GM10847 (cell line): ENCODE measurements at regions not wholly inside any gene's neighbourhood (a gene's known extent, or its start where the extent isn't known, plus 50 kb on each side); places are given as distances from the start of the nearest gene placed in this dataset.

ENCODE experiments used
- POLR2A ChIP-seq: IDR thresholded peaks from 2 replicates; pipeline ENCODE4 v1.6.1; 2011; ENCODE audit not compliant: insufficient read length; ENCODE audit errors: extremely low read depth

DNA sequence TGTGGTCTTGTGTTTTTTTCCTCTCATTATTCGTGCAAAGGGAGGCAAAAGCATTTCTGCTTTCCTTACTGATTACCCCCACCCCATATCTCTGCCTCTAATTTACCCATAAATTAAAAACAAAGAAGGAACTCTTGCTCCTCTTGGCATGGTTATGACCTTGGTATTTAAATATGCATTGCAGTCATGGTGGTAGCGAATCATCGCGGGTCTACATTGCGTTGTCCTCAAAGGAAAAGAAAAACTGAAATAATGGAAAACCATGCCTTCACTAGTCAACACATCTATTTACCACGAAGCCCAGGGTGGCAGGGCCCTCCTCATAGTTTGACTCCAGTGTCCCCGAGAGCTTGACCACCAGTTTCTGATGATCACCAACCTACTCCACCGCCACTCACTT lies 126.7 kb upstream of the PARP11 start:
- no peak for TF ChIP-seq POLR2A

- TF ChIP-seq POLR2A = no peak
These were observed 126.0 kb upstream of the PARP11 start for GRCh38 chr12:3998968-3999792.

DNA sequence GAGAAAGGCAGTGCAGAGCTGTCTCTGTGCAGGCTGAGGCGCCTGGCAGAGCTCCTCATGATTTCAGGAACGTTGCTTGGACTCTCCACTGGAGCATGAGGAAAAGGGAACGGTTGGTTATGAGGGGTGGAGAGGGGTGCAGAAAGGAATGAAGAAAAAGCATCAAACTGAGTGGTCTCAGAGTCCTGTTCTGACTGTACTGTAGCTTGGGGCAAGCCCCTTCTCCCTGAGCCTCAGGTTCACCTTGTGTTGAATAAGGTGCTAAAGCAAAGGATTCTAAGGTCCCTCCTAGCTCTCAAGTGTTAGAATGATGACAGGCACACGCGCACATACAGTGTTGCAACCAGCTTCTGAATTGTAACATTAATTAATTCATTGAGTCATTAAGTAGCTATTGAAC lies 125.2 kb upstream of the PARP11 start:
- TF ChIP-seq POLR2A = no peak

DNA sequence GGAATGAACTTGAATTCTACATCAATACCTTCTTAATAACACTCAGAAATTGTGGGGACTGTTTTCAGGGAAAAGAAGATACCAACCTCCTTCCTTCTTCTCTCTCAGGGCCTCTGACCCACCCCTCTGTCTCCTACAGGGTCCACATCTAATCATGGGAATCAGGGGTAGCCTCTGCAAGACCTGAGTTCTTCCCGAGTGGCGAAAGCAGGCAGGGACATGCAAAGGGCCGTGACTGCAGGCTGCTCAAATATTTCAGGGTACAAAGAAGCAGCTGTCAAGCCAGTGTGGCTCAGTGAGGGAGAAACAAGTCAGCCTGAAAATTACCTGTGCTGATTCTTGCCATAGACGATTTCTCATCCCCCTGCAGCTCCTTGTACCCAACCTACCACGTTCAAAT lies 123.1 kb upstream of the PARP11 start:
- no peak for TF ChIP-seq POLR2A

GRCh38 chr12:3995306-3995705 lies 122.1 kb upstream of the PARP11 start:
- no peak for TF ChIP-seq POLR2A

- no peak for TF ChIP-seq POLR2A
These were observed 121.3 kb upstream of the PARP11 start for GRCh38 chr12:3994500-3994899.

GRCh38 chr12:3992945-3993344 lies 119.7 kb upstream of the PARP11 start:
- no peak for TF ChIP-seq POLR2A

DNA sequence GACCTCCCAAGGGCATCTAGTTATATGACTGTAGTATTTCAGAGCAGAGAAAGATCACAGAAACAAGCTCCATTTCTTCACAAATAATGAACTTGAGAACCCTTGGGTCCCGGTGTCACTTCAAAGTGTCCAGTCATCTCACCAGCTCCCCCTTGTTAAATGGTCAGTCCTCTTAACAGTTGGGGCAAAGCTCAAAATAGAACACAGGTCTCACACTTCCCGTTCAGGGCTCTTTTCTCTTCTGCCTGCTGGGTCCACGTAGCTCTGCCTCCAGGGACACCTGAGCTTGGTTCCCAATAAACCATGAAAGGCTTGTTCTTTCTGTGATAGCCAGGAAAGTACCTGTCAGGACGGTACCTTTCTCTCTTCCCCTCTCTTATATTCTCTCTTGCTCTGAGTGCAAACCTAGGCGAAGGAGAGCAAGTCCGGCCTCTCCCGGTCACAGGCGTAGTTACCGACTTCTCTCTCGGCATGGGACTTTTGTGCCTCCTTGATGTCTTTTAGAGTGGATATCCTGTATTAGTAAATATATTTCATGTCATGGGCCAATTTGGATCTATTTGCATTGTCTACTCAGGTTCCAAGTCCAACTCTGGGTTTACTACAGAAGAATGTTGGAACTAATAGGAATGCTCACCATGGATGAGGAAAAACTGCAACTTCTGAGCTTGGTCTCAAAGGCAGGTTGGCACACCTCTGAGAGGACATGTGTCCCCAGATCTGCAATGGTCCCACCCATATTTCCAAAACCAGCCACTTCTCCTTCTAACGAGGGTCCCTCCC lies 118.8 kb upstream of the PARP11 start:
- no peak for TF ChIP-seq POLR2A

DNA sequence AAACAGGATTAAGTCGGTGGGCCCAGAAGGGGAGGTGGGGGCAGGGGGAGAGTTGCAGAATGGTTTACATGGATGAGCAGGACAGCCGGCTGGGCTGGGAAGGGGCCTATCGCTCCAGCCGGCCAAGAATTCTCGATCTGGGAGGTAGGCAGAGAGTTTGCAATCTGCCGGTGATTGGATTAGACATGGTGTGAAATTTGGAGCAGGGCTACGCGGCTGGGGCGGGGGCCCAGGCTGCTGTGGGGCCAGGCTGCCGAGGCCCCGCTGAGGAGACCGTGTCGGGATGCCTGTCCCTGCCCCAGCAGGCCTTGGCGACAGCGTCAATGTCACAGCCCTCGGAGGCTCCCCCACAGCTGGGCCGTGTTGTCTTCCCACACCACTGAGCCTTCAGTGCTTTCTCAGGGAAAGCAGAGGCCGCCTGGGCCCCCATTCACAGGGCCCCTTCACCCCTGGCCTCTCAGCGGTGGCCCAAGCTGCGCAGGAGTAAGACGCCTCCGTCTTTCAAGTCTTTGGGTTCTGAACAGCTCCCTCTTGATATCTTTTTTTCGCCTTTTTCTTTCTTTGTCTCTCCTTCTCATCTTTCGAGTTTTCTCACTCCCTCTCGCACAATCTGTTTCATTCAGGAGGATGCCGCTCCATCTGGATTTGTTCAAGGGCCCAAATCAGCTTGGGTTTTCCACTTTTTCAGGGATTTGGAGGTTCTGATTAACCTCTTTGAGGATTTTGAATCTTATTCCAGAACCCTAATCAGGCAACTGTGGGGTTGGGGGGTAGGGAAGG lies 117.5 kb upstream of the PARP11 start:
- no peak for TF ChIP-seq POLR2A

DNA sequence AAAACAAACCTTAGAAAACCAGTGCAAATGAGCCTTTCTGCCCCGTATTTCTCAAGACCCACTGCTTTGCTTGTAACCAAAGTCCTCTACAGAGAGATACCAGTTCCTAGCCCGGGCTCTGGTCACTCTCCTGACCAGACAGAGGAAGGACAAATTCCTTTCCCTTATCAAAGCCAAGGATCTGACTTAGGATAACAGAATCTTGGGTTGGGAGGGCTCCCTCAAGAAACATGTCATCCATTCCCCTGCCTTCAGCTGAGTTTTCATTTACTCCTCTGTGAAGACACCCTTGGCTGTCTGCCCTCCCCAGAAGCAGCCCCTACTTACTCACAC lies 116.0 kb upstream of the PARP11 start:
- TF ChIP-seq POLR2A = no peak

DNA sequence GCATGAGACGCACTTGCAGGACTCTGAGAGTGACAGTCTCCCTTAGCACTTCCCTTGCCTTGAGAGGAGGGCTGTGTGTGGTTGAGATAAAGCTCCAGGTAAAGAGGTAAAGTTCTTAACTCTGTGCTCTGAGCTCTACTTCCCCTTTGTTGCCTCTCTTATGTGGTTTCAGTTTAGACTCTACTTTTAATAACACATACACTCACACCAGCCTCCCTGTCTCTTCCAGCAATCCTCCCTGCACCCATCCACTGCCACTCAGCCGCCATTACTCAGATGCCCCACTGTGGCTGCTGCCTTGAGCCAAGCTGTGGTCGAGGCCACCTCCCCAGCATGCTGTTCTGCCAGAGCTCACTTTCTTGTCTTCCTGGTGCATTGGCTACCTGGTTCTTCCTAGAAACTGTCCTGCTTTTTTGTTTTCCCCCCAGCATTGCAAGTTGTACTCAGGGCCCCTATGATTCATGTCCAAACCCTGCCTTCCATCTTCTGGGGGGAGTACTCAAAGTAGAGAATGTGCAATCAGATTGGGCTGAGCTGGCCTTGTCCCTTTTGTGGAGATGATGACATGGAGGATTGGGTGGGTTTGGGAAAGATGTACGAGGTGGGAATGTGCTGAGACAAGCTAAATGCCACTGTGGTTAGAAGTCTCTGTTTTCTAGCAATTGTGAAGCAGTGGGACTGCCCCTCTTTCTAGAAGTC lies 115.5 kb upstream of the PARP11 start:
- no peak for TF ChIP-seq POLR2A

DNA sequence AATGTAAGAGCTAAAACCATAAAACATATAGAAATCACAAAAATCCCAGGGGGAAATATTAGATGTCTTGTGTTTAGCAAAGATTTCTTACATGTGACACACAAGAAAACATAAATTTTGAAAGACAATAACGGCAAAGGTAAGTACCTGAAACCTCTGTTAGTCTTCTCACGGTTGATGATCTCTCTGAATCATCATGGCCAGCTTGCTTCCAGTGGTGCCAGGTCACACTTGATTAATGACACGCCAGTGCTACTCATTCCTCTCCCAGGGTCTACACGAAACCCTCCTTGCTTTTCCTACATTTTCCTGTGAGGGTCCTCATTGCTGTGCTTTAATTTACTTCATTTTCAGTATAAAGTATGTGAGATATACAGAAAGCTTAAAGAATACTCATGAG lies 114.4 kb upstream of the PARP11 start:
- no peak for TF ChIP-seq POLR2A

DNA sequence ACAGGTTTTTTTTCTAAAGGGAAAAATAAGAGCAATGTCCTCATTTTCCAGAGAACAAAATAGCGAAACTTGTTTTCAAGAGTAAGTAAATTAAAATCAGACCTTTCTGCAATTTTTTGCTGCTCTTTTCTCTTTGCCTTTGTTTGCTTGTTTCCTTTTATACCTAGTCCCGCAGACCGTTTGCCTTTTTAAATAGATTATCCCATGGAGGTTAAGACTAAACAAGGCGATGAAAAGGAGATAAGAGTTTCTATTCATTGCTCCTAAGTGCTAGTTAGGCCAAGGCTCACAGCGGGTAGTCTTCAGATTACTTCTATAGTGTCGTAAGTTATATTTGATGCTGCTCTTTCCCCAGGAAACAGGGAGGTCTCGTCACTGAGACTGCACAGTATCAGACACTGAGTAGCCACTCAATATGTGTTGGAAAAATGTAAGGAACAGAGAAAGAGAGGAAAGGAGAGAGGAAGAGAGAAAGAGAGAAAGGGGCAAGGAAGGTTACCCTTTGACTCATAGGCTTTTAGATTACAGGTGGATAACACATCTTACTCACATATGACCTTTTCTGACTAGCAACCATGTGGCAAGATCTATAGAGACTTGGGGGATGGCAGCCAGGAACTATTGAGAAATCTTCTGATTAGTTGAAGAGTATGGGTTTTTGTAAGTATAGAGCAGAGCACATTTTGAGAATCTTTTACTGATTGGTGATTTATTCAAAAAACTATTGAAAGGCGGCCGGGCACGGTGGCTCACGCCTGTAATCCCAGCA lies 107.5 kb upstream of the PARP11 start:
- no peak for TF ChIP-seq POLR2A

- TF ChIP-seq POLR2A = no peak
These were observed 104.4 kb upstream of the PARP11 start for GRCh38 chr12:3977621-3978020.
